ENCODE measurements at regions not wholly inside any gene's neighbourhood (a gene's known extent, or its start where the extent isn't known, plus 50 kb on each side); places are given as distances from the start of the nearest gene placed in this dataset.
"Not testable (repeated sequence)": the region's sequence is repeated elsewhere in the genome, so short reads cannot be mapped to it uniquely, and the experiment has no call there.

- peaks cover 6% of the 10 kb centered on the region for H3K9me3 Mint-ChIP-seq
- no peak for TF ChIP-seq CTCF (IDR thresholded peaks at IDR 0.05)
- H3K4me3 Mint-ChIP-seq: no peak overlapping the region
- no peak for DNase-seq
- H3K27ac Mint-ChIP-seq: no peak overlapping the region
- no peaks in the 10 kb centered on the region for H3K36me3 Mint-ChIP-seq (ENCODE audit: low read depth)
- peaks cover 5% of the 10 kb centered on the region for H3K4me1 Mint-ChIP-seq
- no peaks in the 10 kb centered on the region for H3K27me3 Mint-ChIP-seq (ENCODE audit: low read depth, poor library complexity)
Observed at GRCh38 chr13:65505941-65506340, 1724.2 kb downstream of the PCDH9 start.

- Mint-ChIP-seq H3K36me3 (ENCODE audit: low read depth) (no peaks in the 10 kb centered on the region), H3K4me1 (peaks cover 5% of the 10 kb centered on the region), H3K27ac (no peak overlapping the region), H3K27me3 (ENCODE audit: low read depth, poor library complexity) (no peaks in the 10 kb centered on the region), H3K4me3 (no peak overlapping the region), H3K9me3 (peaks cover 6% of the 10 kb centered on the region)
- TF ChIP-seq CTCF (IDR thresholded peaks at IDR 0.05): no peak
- no peak for DNase-seq
Observed at GRCh38 chr13:65504213-65504612, 1725.9 kb downstream of the PCDH9 start.

- Mint-ChIP-seq H3K27me3 (ENCODE audit: low read depth, poor library complexity) (no peaks in the 10 kb centered on the region), H3K4me3 (no peak overlapping the region), H3K4me1 (no peaks in the 10 kb centered on the region), H3K9me3 (peaks cover 6% of the 10 kb centered on the region), H3K36me3 (ENCODE audit: low read depth) (no peaks in the 10 kb centered on the region), H3K27ac (no peak overlapping the region)
- no peak for DNase-seq
- no peak for TF ChIP-seq CTCF (IDR thresholded peaks at IDR 0.05)
Observed at GRCh38 chr13:65500481-65500880, 1729.7 kb downstream of the PCDH9 start.

GRCh38 chr13:65499256-65499655 is 1730.9 kb downstream of the PCDH9 start:
- no peak for TF ChIP-seq CTCF (IDR thresholded peaks at IDR 0.05)
- Mint-ChIP-seq H3K27me3 (ENCODE audit: low read depth, poor library complexity) (no peaks in the 10 kb centered on the region), H3K36me3 (ENCODE audit: low read depth) (no peaks in the 10 kb centered on the region), H3K9me3 (peaks cover 4% of the 10 kb centered on the region), H3K4me1 (no peaks in the 10 kb centered on the region), H3K27ac (no peak overlapping the region), H3K4me3 (no peak overlapping the region)
- DNase-seq: no peak

- Mint-ChIP-seq H3K9me3 (no peaks in the 10 kb centered on the region), H3K27me3 (ENCODE audit: low read depth, poor library complexity) (no peaks in the 10 kb centered on the region), H3K4me1 (no peaks in the 10 kb centered on the region), H3K4me3 (no peak overlapping the region), H3K27ac (no peak overlapping the region), H3K36me3 (ENCODE audit: low read depth) (no peaks in the 10 kb centered on the region)
- no peak for DNase-seq
- no peak for TF ChIP-seq CTCF (IDR thresholded peaks at IDR 0.05)
Observed at GRCh38 chr13:65497265-65497664, 1732.9 kb downstream of the PCDH9 start.

- H3K4me1 Mint-ChIP-seq; H3K27me3 Mint-ChIP-seq (ENCODE audit: low read depth, poor library complexity); DNase-seq; H3K27ac Mint-ChIP-seq; H3K9me3 Mint-ChIP-seq; H3K4me3 Mint-ChIP-seq; H3K36me3 Mint-ChIP-seq (ENCODE audit: low read depth): not testable (repeated sequence)
Observed at GRCh38 chr13:65490725-65491124, 1739.4 kb downstream of the PCDH9 start.
